ENCODE measurements at regions not wholly inside any gene's neighbourhood (a gene's known extent, or its start where the extent isn't known, plus 50 kb on each side); places are given as distances from the start of the nearest gene placed in this dataset.

DNA sequence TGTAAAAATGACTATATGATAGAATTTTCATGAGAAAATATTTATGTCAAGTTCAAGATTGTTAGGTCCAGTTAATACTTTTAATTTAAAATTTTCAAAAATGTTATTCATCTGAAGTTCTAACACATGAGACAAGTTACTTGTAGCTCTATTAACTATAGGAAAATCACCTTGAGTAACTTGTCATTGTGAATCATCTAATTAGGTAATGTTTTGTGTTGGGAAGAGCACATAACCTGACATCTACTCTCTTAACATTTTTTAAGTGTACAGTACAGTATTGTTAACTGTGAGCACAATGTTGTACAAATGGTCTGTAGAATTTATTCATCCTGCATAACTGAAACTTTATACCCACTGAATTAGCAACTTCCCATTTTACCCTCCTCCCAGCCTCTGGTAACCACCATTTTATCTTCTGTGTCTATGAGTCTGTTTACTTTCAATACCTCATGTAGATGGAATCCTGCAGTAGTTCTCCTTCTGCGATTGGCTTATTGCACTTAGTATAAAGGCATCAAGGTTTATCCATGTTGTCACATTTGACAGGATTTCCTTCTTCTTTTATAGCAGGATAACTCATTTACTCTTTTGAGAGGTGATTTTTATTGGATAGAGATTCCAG lies 54.6 kb downstream of the ARL4A start:
- TF ChIP-seq, protein P1, sequence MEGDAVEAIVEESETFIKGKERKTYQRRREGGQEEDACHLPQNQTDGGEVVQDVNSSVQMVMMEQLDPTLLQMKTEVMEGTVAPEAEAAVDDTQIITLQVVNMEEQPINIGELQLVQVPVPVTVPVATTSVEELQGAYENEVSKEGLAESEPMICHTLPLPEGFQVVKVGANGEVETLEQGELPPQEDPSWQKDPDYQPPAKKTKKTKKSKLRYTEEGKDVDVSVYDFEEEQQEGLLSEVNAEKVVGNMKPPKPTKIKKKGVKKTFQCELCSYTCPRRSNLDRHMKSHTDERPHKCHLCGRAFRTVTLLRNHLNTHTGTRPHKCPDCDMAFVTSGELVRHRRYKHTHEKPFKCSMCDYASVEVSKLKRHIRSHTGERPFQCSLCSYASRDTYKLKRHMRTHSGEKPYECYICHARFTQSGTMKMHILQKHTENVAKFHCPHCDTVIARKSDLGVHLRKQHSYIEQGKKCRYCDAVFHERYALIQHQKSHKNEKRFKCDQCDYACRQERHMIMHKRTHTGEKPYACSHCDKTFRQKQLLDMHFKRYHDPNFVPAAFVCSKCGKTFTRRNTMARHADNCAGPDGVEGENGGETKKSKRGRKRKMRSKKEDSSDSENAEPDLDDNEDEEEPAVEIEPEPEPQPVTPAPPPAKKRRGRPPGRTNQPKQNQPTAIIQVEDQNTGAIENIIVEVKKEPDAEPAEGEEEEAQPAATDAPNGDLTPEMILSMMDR (conservative IDR thresholded peaks at IDR 0.05) = no peak
- no peak overlapping the region for H3K27ac ChIP-seq

DNA sequence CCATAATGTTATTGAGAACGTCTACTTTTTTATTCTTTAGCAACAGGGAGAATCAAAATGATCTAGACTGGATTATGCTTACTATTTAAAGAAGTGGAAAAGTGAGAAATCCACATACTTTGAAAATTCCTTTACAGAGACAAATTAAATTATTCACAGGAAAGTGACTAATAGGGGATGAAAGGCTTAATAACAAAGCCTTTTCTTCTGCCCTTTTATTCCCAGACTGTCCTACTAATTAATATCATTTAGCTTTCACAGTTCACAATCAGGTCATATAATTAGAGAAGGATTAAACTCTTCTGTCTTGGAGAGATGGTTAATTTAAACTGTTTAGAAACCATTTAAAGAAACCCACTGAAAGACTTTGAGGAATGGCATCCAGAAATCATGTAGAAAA lies 58.8 kb downstream of the ARL4A start:
- H3K27ac ChIP-seq = no peak overlapping the region
- TF ChIP-seq, protein P1 (conservative IDR thresholded peaks at IDR 0.05) = no peak

DNA sequence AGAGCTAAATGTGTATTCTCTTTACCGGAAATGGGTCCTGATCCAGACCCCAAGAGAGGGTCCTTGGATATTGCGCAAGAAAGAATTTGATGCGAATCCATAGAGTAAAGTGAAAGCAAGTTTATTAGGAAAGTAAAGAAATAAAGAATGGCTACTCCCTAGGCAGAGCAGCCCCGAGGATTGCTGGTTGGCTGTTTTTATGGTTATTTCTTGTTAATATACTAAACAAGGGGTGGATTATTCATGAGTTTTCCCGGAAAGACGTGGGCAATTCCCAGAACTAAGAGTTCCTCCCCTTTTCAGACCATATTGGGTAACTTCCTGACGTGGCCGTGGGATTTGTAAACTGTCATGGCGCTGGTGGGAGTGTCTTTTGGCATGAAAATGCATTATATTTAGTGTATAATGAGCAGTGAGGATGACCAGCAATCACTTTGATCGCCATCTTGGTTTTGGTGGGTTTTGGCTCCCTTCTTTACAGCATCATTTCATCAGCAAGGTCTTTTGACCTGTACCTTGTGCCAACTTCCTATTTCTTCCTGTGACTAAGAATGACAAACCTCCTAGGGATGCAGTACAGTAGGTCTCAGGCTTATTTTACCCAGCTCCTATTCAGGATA lies 60.4 kb downstream of the ARL4A start:
- TF ChIP-seq, protein P1 (conservative IDR thresholded peaks at IDR 0.05) = no peak
- H3K27ac ChIP-seq = no peak overlapping the region

DNA sequence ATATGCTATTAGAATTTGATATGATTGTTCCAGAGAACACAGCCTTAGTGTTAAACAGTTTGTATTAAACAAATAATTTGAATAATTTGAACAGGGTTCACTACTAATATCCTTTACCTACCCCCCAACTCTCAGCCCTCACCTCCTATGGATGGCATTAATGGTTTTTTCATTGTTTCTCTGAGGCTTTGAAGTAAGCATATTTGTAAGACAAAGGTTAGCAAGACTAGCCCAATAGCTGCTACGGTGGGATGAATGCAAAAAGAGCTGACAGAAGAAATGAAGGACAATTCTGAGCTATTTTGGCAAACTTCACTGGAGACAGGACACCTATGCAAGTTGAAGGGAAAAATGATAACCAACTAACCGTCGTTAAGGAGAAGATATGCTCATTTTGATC lies 61.6 kb downstream of the ARL4A start:
- no peak overlapping the region for H3K27ac ChIP-seq
- TF ChIP-seq, protein P1 (conservative IDR thresholded peaks at IDR 0.05) = no peak

DNA sequence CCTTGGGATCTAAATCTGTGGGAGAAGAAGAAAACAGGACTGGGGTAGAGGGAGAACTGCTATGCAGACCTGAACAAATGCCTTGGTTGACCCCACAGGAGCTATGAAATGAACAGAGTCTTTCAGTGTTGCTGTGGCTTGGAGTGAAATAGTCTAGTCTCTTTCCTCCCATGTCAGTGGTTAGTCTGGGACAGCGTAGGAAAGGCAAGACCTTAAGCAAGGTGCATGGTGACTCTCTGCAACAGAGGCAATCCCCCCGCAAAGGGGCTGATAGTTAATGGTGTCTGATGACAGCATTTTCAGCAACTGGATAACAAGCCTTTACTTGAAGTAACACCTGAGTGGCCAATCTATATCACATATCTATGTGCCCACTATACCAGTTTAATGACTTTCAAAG lies 62.3 kb downstream of the ARL4A start:
- no peak overlapping the region for H3K27ac ChIP-seq
- TF ChIP-seq, protein P1 (conservative IDR thresholded peaks at IDR 0.05) = no peak

DNA sequence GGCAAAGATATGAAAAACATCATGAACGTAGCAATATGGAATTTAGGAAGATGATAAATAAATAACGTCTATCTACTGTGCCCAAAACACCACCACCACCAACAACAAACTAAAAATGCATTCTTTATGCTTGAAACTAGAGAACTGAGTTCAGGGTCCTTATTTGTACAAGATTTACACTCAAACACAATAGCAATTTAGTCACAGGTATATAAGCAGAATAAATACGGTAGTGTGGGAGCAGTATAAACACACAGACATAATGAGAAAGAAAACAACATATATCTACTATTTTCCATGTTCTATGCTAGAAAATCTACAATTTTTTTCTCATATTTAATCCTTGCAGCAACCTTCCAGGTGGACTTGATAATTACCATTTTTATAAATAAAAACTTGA lies 64.3 kb downstream of the ARL4A start:
- TF ChIP-seq, protein P1 (conservative IDR thresholded peaks at IDR 0.05) = no peak
- H3K27ac ChIP-seq = no peak overlapping the region

DNA sequence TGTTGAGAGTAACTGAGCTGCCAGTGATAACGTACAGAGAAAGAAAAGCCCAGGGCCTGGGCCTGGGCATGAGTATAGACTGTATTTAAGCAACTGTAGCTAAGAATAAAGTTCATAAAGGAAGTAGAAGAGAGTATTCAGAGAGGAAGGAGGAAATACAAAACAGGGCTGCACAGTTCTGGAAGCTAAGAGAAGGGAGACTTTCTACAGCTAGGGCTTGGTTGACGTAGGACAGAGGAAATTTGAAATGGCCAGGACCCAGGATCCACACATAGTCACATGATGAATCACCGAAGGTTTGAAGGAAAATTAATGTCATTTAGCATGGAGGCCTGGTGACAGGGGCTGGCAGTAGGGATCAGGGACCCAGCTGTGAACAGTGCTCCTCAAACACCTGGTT lies 66.7 kb downstream of the ARL4A start:
- H3K27ac ChIP-seq = no peak overlapping the region
- TF ChIP-seq, protein P1 (conservative IDR thresholded peaks at IDR 0.05) = no peak

Data from VCaP (cell line).